Mesothelial cell of epicardium (in vitro differentiated cells): ENCODE measurements at regions not wholly inside any gene's neighbourhood (a gene's known extent, or its start where the extent isn't known, plus 50 kb on each side); places are given as distances from the start of the nearest gene placed in this dataset.

ENCODE experiments used
- DNase-seq, 2 experiments: peaks; one replicate each; pipeline ENCODE4 v3.0.0; 2021; ENCODE audit warnings: low spot score in 2 of 2; ENCODE audit not compliant: unreplicated experiment in 2 of 2
- H3K27ac Mint-ChIP-seq: 2 replicates; pipeline ENCODE4 v1.8.0; 2021; ENCODE audit warnings: mixed read lengths
- H3K27me3 Mint-ChIP-seq: 2 replicates; pipeline ENCODE4 v1.8.0; 2021; ENCODE audit warnings: low read depth, mixed read lengths
- H3K36me3 Mint-ChIP-seq: 2 replicates; pipeline ENCODE4 v1.8.0; 2021; ENCODE audit warnings: mixed read lengths
- H3K4me1 Mint-ChIP-seq: 2 replicates; pipeline ENCODE4 v1.8.0; 2021; ENCODE audit warnings: mixed read lengths
- H3K4me3 Mint-ChIP-seq: 2 replicates; pipeline ENCODE4 v1.8.0; 2021; ENCODE audit warnings: mild to moderate bottlenecking, moderate library complexity, mixed read lengths
- H3K9me3 Mint-ChIP-seq: 2 replicates; pipeline ENCODE4 v1.8.0; 2021; ENCODE audit warnings: mixed read lengths
- TF ChIP-seq, protein P1 (sequence below): fragments of 200-600 bp; sonication (generic); IDR thresholded peaks from one replicate; pipeline ENCODE4 v1.5.0; 2021; ENCODE audit warnings: antibody characterized with exemption; ENCODE audit not compliant: unreplicated experiment

DNA sequence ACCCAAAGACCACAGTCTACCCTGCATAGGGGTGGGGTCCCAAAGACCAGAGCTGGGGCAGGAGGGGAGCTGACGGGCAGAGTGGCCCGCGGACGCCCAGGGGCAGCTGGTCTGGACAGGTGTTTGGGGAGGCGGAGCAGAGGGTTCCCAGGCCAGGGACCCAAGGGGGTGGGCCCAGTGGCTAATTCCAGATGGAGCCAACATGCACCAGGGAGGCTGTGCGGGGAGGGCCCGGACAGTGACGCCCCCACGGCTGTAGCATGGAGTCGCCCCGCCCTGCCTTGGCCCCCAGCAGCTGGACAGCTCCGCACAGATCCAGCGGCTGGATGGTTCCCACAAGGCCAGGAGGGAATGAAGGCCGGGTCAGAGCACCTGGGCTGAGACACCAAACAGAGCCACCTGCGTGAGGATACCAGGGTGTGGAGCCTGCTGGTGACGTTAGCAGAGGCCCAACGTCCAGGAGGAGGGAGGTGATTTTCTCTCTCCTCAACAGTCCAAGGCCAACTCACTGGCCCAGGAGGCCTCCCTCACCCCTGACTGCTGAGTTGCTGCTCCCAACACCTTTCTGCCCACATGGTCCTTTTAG is 55.3 kb upstream of the EGFL7 start:
- Mint-ChIP-seq H3K4me3 (no peak overlapping the region), H3K27me3 (no peaks in the 10 kb centered on the region), H3K9me3 (no peaks in the 10 kb centered on the region), H3K36me3 (no peaks in the 10 kb centered on the region), H3K4me1 (peaks cover 26% of the 10 kb centered on the region), H3K27ac (no peak overlapping the region)
- TF ChIP-seq, protein P1, sequence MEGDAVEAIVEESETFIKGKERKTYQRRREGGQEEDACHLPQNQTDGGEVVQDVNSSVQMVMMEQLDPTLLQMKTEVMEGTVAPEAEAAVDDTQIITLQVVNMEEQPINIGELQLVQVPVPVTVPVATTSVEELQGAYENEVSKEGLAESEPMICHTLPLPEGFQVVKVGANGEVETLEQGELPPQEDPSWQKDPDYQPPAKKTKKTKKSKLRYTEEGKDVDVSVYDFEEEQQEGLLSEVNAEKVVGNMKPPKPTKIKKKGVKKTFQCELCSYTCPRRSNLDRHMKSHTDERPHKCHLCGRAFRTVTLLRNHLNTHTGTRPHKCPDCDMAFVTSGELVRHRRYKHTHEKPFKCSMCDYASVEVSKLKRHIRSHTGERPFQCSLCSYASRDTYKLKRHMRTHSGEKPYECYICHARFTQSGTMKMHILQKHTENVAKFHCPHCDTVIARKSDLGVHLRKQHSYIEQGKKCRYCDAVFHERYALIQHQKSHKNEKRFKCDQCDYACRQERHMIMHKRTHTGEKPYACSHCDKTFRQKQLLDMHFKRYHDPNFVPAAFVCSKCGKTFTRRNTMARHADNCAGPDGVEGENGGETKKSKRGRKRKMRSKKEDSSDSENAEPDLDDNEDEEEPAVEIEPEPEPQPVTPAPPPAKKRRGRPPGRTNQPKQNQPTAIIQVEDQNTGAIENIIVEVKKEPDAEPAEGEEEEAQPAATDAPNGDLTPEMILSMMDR, result no peak
- DNase-seq, result no peak

DNA sequence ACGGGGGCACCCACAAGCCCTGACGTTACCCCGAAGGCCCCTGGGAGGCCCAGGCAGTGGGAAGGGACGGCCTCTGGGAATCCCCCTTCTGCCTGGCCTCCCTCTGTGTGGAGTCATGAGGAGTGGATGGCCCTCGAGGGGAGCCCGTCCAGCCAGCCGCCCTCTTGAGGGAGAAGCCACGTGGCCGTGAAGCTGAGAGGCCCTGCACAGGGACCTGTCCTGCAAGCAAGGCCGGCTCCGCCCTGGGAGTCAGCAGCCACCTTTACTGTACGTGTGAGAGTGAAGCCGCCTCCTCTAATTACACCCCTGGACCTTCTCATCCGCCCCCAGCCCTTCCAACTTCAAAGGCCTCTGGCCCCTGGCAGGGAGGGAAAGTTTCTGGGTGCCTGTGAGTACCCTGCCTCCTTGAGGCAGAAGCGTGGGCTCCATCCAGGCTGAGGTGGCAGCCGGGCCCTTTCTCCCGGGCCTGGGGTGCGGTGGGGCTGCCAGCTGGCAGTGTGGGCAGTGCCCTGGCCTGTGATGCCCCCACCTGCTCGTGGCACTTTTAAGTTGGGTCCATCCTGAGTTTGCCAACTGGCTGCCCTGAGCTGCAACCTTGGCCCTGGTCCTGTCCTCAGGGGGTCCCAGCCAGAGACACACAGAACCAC is 55.9 kb upstream of the EGFL7 start:
- Mint-ChIP-seq H3K9me3 (no peaks in the 10 kb centered on the region), H3K4me3 (no peak overlapping the region), H3K4me1 (peaks cover 30% of the 10 kb centered on the region), H3K27me3 (no peaks in the 10 kb centered on the region), H3K27ac (peak overlapping the region; percentile 53), H3K36me3 (no peaks in the 10 kb centered on the region)
- DNase-seq, result no peak
- TF ChIP-seq, protein P1, result no peak

DNA sequence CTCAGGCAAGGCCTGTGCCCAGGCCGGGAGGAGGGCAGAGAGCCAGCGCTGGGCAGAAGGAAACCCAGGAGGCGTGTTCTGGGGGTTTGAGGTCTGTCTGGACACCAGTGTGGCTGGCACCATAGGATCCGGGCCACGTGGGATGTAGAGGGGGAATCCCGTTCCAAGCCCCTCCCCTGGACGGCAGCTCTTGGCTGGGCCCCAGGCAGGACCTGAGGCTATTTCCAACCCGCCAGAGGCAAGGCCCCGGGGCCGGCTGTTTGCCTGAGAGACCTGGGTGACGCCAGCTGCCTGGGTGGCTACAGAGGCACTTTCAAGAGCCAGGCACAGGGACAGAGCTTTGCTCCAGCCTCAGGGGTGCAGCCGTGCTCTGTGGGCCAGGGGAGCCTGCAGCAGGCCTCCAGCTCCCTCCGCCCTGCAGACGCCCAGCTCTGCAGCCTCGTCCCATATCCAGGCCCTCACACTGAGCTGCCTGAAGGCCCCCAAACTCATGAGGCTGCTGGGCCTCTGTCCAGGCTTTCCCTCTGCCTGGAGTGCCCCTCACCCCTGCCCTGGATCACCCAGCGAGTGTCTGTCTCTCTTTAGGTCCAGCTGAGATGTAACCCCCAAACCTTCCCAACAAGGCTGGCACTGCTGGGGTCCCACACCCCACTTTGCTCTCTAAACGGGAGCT is 56.6 kb upstream of the EGFL7 start:
- Mint-ChIP-seq H3K27me3 (no peaks in the 10 kb centered on the region), H3K9me3 (no peaks in the 10 kb centered on the region), H3K27ac (peak overlapping the region; percentile 53), H3K4me3 (no peak overlapping the region), H3K36me3 (no peaks in the 10 kb centered on the region), H3K4me1 (peaks cover 30% of the 10 kb centered on the region)
- TF ChIP-seq, protein P1, result no peak
- DNase-seq, result no peak

DNA sequence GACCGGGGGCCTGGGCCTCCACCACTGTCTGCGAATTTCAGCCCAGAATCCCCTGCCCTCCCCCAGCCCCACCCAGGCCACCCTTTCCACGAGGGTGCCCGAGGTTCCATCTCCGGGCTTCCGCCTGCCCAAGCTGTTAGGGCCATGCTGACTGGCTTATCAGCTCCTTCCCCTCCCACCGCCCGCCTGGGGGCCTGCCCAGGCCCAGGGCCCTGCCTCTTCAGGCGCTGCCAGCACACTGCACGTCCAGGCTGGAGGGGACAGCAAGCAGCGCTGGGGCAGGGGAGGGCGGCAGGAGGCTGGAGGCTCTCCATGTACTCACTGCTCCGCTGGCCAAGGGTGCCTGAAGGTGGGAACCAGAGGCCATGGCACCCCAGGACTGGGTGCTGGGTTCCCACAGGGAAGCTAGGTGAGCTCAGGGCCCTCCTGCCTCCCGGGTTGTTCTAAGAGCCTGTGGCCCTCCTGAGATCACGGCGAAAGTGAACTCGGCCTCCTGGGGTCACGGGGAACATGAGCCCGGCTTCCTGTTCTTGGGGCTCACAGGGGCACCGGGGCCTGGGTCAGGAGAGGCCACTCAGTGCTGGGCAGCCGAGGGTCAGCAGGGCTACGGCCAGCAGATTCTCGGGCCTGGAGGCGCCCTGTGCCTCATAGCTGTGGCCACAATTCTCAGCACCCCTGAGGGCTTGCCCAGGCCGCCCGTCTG is 57.7 kb upstream of the EGFL7 start:
- Mint-ChIP-seq H3K4me3 (no peak overlapping the region), H3K27me3 (no peaks in the 10 kb centered on the region), H3K9me3 (no peaks in the 10 kb centered on the region), H3K27ac (no peak overlapping the region), H3K4me1 (peaks cover 40% of the 10 kb centered on the region), H3K36me3 (no peaks in the 10 kb centered on the region)
- TF ChIP-seq, protein P1, result no peak
- DNase-seq, result no peak

DNA sequence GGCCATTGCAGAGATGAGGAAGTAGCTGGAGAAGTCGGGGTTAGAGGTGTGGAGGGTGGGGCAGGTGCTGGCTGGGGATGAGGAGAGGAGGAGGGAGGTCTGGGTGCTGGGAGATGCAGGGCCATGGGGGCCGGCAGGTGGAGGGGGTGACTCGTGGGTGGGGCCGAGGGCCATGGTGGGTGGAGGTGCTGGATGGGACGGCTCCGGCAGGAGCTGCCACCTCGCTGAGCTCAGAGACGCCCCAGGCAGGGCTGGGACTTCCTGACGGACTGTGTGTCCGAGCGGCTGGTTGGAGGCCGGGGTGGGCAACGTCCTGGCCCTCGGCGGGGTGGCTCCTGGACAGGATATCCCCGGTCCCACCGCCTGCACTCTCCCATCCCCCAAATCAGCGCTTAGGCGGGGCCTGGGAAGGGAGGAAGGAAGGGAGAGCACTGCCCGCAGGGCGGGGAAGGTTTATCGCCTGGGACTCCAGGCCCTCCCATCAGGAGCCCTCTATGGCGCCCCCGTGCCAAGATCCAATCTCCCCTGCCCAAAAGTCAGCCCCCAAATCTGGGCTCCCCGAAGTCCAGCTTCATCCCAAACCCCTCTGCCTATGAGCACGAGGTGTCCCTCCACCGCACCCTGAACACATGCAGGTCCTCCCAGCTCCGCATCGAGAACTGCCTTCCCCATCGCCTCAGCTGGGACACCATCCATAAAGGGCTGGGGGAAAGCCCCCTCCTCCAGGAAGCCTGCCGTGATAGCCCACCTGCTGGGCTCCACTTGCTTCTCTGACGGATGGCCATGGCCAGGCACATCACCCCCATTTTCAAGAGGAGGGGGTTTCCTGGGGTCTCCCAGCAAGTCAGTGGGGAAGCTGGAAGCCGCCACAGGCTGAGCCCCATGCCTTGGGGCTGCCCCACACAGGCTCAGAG is 58.3 kb upstream of the NOTCH1 start:
- Mint-ChIP-seq H3K27me3 (no peaks in the 10 kb centered on the region), H3K9me3 (no peaks in the 10 kb centered on the region), H3K4me1 (peaks cover 42% of the 10 kb centered on the region), H3K4me3 (no peak overlapping the region), H3K27ac (peak overlapping the region; percentile 66), H3K36me3 (no peaks in the 10 kb centered on the region)
- TF ChIP-seq, protein P1, result no peak
- no peak for DNase-seq
